ENCODE measurements at regions not wholly inside any gene's neighbourhood (a gene's known extent, or its start where the extent isn't known, plus 50 kb on each side); places are given as distances from the start of the nearest gene placed in this dataset.

DNA sequence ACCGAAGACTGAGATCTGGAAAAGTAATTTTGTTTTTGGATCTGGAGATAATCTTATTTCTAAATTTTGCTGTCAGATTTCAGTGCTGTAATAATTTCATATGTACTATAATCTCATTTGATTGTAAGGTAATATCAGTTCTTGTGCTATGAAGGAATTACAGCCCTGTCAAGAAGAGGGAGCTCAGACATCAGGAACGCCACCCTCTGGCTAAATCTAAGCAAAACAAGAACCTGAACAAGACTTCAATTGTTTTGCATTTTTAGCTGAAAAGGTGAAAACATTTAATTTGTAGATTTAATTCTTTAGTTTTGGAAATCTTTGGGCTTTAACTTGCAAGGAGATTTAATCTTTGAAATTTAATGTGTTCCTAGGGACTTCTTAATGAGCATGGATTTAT is 525.4 kb upstream of the HS3ST1 start:
- POLR2A ChIA-PET = no interaction called here

More for the DNA sequence above, 525.4 kb upstream of the HS3ST1 start:
- TF ChIP-seq ETV6 (CRISPR knock-in tag; IDR thresholded peaks at IDR 0.05) (no peak), CTCF (IDR thresholded peaks at IDR 0.05) (no peak), FOXJ3 (CRISPR knock-in tag; IDR thresholded peaks at IDR 0.05; ENCODE audit: borderline replicate concordance) (no peak), ZNF671 (CRISPR knock-in tag; IDR thresholded peaks at IDR 0.05) (no peak), ELF4 (CRISPR knock-in tag; IDR thresholded peaks at IDR 0.05; ENCODE audit: low read depth) (no peak), NFE2L1 (CRISPR knock-in tag; IDR thresholded peaks at IDR 0.05) (no peak), ERG (CRISPR knock-in tag; IDR thresholded peaks at IDR 0.05) (no peak), TCF7 (CRISPR knock-in tag; IDR thresholded peaks at IDR 0.05; ENCODE audit: low read depth) (no peak), OVOL2 (CRISPR knock-in tag; IDR thresholded peaks at IDR 0.05; ENCODE audit: borderline replicate concordance) (no peak), MXD4 (CRISPR knock-in tag; IDR thresholded peaks at IDR 0.05; ENCODE audit: borderline replicate concordance) (no peak), GRHL2 (CRISPR knock-in tag; IDR thresholded peaks at IDR 0.05; ENCODE audit: insufficient replicate concordance, severe bottlenecking) (no peak), IRF1 (CRISPR knock-in tag; IDR thresholded peaks at IDR 0.05) (no peak), ZNF423 (CRISPR knock-in tag; IDR thresholded peaks at IDR 0.05) (no peak)
- TF ChIP-seq, protein P1, sequence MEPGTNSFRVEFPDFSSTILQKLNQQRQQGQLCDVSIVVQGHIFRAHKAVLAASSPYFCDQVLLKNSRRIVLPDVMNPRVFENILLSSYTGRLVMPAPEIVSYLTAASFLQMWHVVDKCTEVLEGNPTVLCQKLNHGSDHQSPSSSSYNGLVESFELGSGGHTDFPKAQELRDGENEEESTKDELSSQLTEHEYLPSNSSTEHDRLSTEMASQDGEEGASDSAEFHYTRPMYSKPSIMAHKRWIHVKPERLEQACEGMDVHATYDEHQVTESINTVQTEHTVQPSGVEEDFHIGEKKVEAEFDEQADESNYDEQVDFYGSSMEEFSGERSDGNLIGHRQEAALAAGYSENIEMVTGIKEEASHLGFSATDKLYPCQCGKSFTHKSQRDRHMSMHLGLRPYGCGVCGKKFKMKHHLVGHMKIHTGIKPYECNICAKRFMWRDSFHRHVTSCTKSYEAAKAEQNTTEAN (CRISPR knock-in tag; IDR thresholded peaks at IDR 0.05) = no peak
- TF ChIP-seq, protein P2, sequence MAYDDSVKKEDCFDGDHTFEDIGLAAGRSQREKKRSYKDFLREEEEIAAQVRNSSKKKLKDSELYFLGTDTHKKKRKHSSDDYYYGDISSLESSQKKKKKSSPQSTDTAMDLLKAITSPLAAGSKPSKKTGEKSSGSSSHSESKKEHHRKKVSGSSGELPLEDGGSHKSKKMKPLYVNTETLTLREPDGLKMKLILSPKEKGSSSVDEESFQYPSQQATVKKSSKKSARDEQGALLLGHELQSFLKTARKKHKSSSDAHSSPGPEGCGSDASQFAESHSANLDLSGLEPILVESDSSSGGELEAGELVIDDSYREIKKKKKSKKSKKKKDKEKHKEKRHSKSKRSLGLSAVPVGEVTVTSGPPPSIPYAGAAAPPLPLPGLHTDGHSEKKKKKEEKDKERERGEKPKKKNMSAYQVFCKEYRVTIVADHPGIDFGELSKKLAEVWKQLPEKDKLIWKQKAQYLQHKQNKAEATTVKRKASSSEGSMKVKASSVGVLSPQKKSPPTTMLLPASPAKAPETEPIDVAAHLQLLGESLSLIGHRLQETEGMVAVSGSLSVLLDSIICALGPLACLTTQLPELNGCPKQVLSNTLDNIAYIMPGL (CRISPR knock-in tag; IDR thresholded peaks at IDR 0.05) = no peak
- TF ChIP-seq, protein P3, sequence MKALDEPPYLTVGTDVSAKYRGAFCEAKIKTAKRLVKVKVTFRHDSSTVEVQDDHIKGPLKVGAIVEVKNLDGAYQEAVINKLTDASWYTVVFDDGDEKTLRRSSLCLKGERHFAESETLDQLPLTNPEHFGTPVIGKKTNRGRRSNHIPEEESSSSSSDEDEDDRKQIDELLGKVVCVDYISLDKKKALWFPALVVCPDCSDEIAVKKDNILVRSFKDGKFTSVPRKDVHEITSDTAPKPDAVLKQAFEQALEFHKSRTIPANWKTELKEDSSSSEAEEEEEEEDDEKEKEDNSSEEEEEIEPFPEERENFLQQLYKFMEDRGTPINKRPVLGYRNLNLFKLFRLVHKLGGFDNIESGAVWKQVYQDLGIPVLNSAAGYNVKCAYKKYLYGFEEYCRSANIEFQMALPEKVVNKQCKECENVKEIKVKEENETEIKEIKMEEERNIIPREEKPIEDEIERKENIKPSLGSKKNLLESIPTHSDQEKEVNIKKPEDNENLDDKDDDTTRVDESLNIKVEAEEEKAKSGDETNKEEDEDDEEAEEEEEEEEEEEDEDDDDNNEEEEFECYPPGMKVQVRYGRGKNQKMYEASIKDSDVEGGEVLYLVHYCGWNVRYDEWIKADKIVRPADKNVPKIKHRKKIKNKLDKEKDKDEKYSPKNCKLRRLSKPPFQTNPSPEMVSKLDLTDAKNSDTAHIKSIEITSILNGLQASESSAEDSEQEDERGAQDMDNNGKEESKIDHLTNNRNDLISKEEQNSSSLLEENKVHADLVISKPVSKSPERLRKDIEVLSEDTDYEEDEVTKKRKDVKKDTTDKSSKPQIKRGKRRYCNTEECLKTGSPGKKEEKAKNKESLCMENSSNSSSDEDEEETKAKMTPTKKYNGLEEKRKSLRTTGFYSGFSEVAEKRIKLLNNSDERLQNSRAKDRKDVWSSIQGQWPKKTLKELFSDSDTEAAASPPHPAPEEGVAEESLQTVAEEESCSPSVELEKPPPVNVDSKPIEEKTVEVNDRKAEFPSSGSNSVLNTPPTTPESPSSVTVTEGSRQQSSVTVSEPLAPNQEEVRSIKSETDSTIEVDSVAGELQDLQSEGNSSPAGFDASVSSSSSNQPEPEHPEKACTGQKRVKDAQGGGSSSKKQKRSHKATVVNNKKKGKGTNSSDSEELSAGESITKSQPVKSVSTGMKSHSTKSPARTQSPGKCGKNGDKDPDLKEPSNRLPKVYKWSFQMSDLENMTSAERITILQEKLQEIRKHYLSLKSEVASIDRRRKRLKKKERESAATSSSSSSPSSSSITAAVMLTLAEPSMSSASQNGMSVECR (CRISPR knock-in tag; IDR thresholded peaks at IDR 0.05; ENCODE audit: borderline replicate concordance) = no peak
- Mint-ChIP-seq H3K27me3 (ENCODE audit: low read depth) (no peaks in the 10 kb centered on the region; the same call in 1 of the 2 replicates), H3K36me3 (peaks cover 21% of the 10 kb centered on the region), H3K27ac (no peak overlapping the region), H3K9me3 (peaks cover 38% of the 10 kb centered on the region), H3K4me3 (no peak overlapping the region), H3K4me1 (peaks cover 11% of the 10 kb centered on the region)
- CTCF ChIA-PET = interaction anchor here (0.7 to 1.4 kb wide), 4 partner anchors 11 to 148 kb away, joined by 3 to 4 read pairs (median 3); no protein-coding TSS in a partner anchor
- no peak for DNase-seq (ENCODE audit: low spot score)
- peak; percentile 36; the same call in 1 of the 2 replicates for ATAC-seq
